ENCODE measurements at regions not wholly inside any gene's neighbourhood (a gene's known extent, or its start where the extent isn't known, plus 50 kb on each side); places are given as distances from the start of the nearest gene placed in this dataset.

DNA sequence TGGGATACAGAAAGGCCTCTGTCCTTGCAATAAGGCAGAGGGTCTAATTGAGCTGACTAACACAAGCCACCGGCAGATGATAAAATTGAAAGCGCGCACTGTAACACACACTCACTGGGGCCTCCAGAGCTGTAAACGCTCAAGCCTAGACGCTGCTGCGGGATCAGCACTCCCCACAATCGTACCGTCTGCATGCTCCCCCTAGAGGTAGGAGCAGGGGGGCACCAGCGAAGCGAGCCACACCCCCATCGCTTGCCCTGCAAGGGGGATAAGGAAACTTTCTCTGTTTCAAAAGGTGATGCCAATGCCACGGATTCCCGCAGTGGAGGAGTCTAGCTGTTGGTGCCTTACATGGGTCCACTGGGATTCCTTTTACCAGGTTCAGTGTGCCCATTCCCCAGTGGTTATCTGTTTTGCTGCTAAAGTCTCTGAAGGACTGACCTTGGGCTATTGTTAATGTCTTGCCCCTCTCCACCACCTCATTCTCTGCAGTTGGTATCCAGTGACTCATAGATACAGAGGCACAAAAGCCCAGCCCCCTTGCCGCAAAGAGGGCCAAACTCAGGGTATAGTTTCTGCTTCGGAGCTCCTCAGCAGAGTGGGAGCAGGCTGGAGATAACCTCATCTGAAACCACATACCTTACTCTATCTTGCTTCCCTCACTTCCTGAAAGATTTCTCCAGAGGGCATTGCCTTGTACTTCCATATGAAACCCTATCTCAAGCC lies 139.3 kb upstream of the KBTBD8 start:
- H3K27me3 ChIP-seq (ENCODE audit: control insufficient read depth, insufficient read depth, low read length) = no peaks in the 10 kb centered on the region
- H3K36me3 ChIP-seq (ENCODE audit: control insufficient read depth, insufficient read depth, low read length) = no peaks in the 10 kb centered on the region
- no peaks in the 10 kb centered on the region for H3K9me3 ChIP-seq (ENCODE audit: control insufficient read depth, insufficient read depth, low read depth, low read length)
- no peak overlapping the region for H3K9ac ChIP-seq (ENCODE audit: low read length)
- H3K4me1 ChIP-seq (ENCODE audit: control insufficient read depth, insufficient read depth, low read length) = peaks cover 18% of the 10 kb centered on the region
- H3K4me3 ChIP-seq (ENCODE audit: low read depth, low read length) = peak overlapping the region; percentile 21; the same call in 1 of the 2 replicates
- no peak overlapping the region for H3K27ac ChIP-seq (ENCODE audit: low read depth, low read length)

GRCh38 chr3:66860771-66861170 lies 137.3 kb upstream of the KBTBD8 start:
- peaks cover 6% of the 10 kb centered on the region; the same call in 1 of the 2 replicates for H3K4me1 ChIP-seq (ENCODE audit: control insufficient read depth, insufficient read depth, low read length)
- H3K27ac ChIP-seq (ENCODE audit: low read depth, low read length) = no peak overlapping the region
- no peak overlapping the region for H3K4me3 ChIP-seq (ENCODE audit: low read depth, low read length)
- H3K27me3 ChIP-seq (ENCODE audit: control insufficient read depth, insufficient read depth, low read length) = no peaks in the 10 kb centered on the region
- no peaks in the 10 kb centered on the region for H3K9me3 ChIP-seq (ENCODE audit: control insufficient read depth, insufficient read depth, low read depth, low read length)
- no peaks in the 10 kb centered on the region for H3K36me3 ChIP-seq (ENCODE audit: control insufficient read depth, insufficient read depth, low read length)
- no peak overlapping the region for H3K9ac ChIP-seq (ENCODE audit: low read length)

- Histone ChIP-seq H3K9me3 (ENCODE audit: control insufficient read depth, insufficient read depth, low read depth, low read length) (no peaks in the 10 kb centered on the region), H3K27ac (ENCODE audit: low read depth, low read length) (no peak overlapping the region), H3K36me3 (ENCODE audit: control insufficient read depth, insufficient read depth, low read length) (no peaks in the 10 kb centered on the region), H3K9ac (ENCODE audit: low read length) (no peak overlapping the region), H3K4me3 (ENCODE audit: low read depth, low read length) (no peak overlapping the region), H3K27me3 (ENCODE audit: control insufficient read depth, insufficient read depth, low read length) (no peaks in the 10 kb centered on the region), H3K4me1 (ENCODE audit: control insufficient read depth, insufficient read depth, low read length) (peaks cover 6% of the 10 kb centered on the region; the same call in 1 of the 2 replicates)
Measured at GRCh38 chr3:66863205-66864111, 134.6 kb upstream of the KBTBD8 start.

- H3K9me3 ChIP-seq (ENCODE audit: control insufficient read depth, insufficient read depth, low read depth, low read length) = no peaks in the 10 kb centered on the region
- peaks cover 11% of the 10 kb centered on the region; the same call in 1 of the 2 replicates for H3K4me1 ChIP-seq (ENCODE audit: control insufficient read depth, insufficient read depth, low read length)
- H3K4me3 ChIP-seq (ENCODE audit: low read depth, low read length) = no peak overlapping the region
- H3K36me3 ChIP-seq (ENCODE audit: control insufficient read depth, insufficient read depth, low read length) = no peaks in the 10 kb centered on the region
- H3K27me3 ChIP-seq (ENCODE audit: control insufficient read depth, insufficient read depth, low read length) = no peaks in the 10 kb centered on the region
- H3K27ac ChIP-seq (ENCODE audit: low read depth, low read length) = no peak overlapping the region
- H3K9ac ChIP-seq (ENCODE audit: low read length) = no peak overlapping the region
Measured at GRCh38 chr3:66884659-66885058, 113.4 kb upstream of the KBTBD8 start.

- H3K27ac ChIP-seq (ENCODE audit: low read depth, low read length) = no peak overlapping the region
- no peaks in the 10 kb centered on the region for H3K27me3 ChIP-seq (ENCODE audit: control insufficient read depth, insufficient read depth, low read length)
- no peaks in the 10 kb centered on the region for H3K36me3 ChIP-seq (ENCODE audit: control insufficient read depth, insufficient read depth, low read length)
- peaks cover 16% of the 10 kb centered on the region for H3K4me1 ChIP-seq (ENCODE audit: control insufficient read depth, insufficient read depth, low read length)
- no peaks in the 10 kb centered on the region for H3K9me3 ChIP-seq (ENCODE audit: control insufficient read depth, insufficient read depth, low read depth, low read length)
- H3K9ac ChIP-seq (ENCODE audit: low read length) = peak overlapping the region; percentile 10
- no peak overlapping the region for H3K4me3 ChIP-seq (ENCODE audit: low read depth, low read length)
Measured at GRCh38 chr3:66885326-66886000, 112.6 kb upstream of the KBTBD8 start.

DNA sequence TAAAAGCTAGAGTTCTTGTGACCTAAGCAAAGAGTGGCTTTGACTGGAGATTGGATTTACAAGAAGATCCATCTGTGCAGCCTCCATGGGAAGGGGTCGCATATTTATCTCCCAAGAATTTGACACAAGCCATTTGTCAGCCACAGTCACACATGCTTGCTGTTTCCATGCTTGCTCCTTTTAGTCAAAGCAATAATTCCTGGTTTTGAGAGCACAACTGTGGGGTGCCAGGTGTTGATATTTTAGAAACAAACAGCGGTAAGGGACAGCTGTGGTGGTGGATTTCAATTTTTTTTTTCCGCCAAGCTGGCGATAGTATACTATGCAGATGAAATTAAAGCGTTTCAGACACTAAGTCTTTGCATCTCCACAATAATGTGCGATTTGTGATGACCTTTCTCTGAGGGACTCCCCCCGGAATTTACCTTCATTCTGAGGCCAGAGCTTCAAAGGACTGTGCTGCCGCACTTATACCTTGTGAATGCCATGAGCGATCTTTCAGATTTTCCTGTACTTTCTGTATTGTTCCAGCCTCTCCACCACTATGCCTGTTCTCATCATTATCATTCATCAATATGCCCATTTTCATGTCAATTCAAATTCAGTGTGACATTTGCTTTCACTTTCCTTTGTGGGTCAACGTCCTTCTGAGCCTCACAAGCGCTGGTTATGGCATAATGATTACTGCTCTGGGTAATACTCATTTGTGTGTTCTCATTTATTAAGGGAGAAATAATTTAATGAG lies 108.2 kb upstream of the KBTBD8 start:
- H3K4me3 ChIP-seq (ENCODE audit: low read depth, low read length) = no peak overlapping the region
- H3K27me3 ChIP-seq (ENCODE audit: control insufficient read depth, insufficient read depth, low read length) = no peaks in the 10 kb centered on the region
- H3K27ac ChIP-seq (ENCODE audit: low read depth, low read length) = no peak overlapping the region
- no peak overlapping the region for H3K9ac ChIP-seq (ENCODE audit: low read length)
- peaks cover 3% of the 10 kb centered on the region for H3K9me3 ChIP-seq (ENCODE audit: control insufficient read depth, insufficient read depth, low read depth, low read length)
- H3K36me3 ChIP-seq (ENCODE audit: control insufficient read depth, insufficient read depth, low read length) = no peaks in the 10 kb centered on the region
- peaks cover 16% of the 10 kb centered on the region for H3K4me1 ChIP-seq (ENCODE audit: control insufficient read depth, insufficient read depth, low read length)

- Histone ChIP-seq H3K36me3 (ENCODE audit: control insufficient read depth, insufficient read depth, low read length) (no peaks in the 10 kb centered on the region), H3K27ac (ENCODE audit: low read depth, low read length) (no peak overlapping the region), H3K9me3 (ENCODE audit: control insufficient read depth, insufficient read depth, low read depth, low read length) (peaks cover 25% of the 10 kb centered on the region), H3K27me3 (ENCODE audit: control insufficient read depth, insufficient read depth, low read length) (no peaks in the 10 kb centered on the region), H3K4me1 (ENCODE audit: control insufficient read depth, insufficient read depth, low read length) (no peaks in the 10 kb centered on the region), H3K9ac (ENCODE audit: low read length) (no peak overlapping the region), H3K4me3 (ENCODE audit: low read depth, low read length) (no peak overlapping the region)
Measured at GRCh38 chr3:66898155-66898554, 100.0 kb upstream of the KBTBD8 start.

DNA sequence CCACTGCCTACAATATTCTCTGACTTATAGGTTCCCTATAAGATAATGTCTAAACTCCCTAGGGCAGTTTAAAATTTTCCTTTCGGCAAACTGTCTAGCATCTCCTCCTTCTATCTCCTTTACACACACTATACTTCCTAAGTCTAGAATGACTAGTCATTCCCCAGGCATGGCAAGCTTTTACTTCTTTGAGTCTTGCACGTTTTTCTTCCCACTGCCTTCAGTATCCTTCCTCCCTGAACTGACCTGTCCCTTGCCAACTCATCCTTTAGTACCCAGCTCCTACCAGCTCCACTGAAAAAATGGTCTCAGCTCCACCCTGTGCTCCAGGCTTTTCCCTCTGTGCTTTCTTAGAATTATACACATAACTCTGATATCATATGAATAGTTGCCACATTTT lies 93.8 kb upstream of the KBTBD8 start:
- no peak overlapping the region for H3K4me3 ChIP-seq (ENCODE audit: low read depth, low read length)
- H3K4me1 ChIP-seq (ENCODE audit: control insufficient read depth, insufficient read depth, low read length) = no peaks in the 10 kb centered on the region
- no peaks in the 10 kb centered on the region for H3K27me3 ChIP-seq (ENCODE audit: control insufficient read depth, insufficient read depth, low read length)
- no peaks in the 10 kb centered on the region for H3K36me3 ChIP-seq (ENCODE audit: control insufficient read depth, insufficient read depth, low read length)
- peaks cover 12% of the 10 kb centered on the region; the same call in 1 of the 2 replicates for H3K9me3 ChIP-seq (ENCODE audit: control insufficient read depth, insufficient read depth, low read depth, low read length)
- no peak overlapping the region for H3K9ac ChIP-seq (ENCODE audit: low read length)
- no peak overlapping the region for H3K27ac ChIP-seq (ENCODE audit: low read depth, low read length)

- H3K4me3 ChIP-seq (ENCODE audit: low read depth, low read length) = no peak overlapping the region
- H3K9me3 ChIP-seq (ENCODE audit: control insufficient read depth, insufficient read depth, low read depth, low read length) = peaks cover 8% of the 10 kb centered on the region; the same call in 1 of the 2 replicates
- no peaks in the 10 kb centered on the region for H3K4me1 ChIP-seq (ENCODE audit: control insufficient read depth, insufficient read depth, low read length)
- H3K27ac ChIP-seq (ENCODE audit: low read depth, low read length) = no peak overlapping the region
- no peaks in the 10 kb centered on the region for H3K27me3 ChIP-seq (ENCODE audit: control insufficient read depth, insufficient read depth, low read length)
- H3K9ac ChIP-seq (ENCODE audit: low read length) = no peak overlapping the region
- no peaks in the 10 kb centered on the region for H3K36me3 ChIP-seq (ENCODE audit: control insufficient read depth, insufficient read depth, low read length)
Measured at GRCh38 chr3:66904831-66905493, 93.1 kb upstream of the KBTBD8 start.

GRCh38 chr3:66907136-66907535 lies 91.0 kb upstream of the KBTBD8 start:
- no peak overlapping the region for H3K27ac ChIP-seq (ENCODE audit: low read depth, low read length)
- no peak overlapping the region for H3K9ac ChIP-seq (ENCODE audit: low read length)
- H3K4me3 ChIP-seq (ENCODE audit: low read depth, low read length) = no peak overlapping the region
- H3K9me3 ChIP-seq (ENCODE audit: control insufficient read depth, insufficient read depth, low read depth, low read length) = peaks cover 5% of the 10 kb centered on the region; the same call in 1 of the 2 replicates
- H3K36me3 ChIP-seq (ENCODE audit: control insufficient read depth, insufficient read depth, low read length) = no peaks in the 10 kb centered on the region
- no peaks in the 10 kb centered on the region for H3K4me1 ChIP-seq (ENCODE audit: control insufficient read depth, insufficient read depth, low read length)
- H3K27me3 ChIP-seq (ENCODE audit: control insufficient read depth, insufficient read depth, low read length) = no peaks in the 10 kb centered on the region

All from HUES6 (cell line).